Stimulated activated CD4-positive, alpha-beta T cell treated with anti-CD3 and anti-CD28 coated beads, TNF-alpha, amount 100 ng/mL, for 4 hours (primary cell): ENCODE measurements at regions not wholly inside any gene's neighbourhood (a gene's known extent, or its start where the extent isn't known, plus 50 kb on each side); places are given as distances from the start of the nearest gene placed in this dataset.

Source experiments
- DNase-seq, 3 experiments: peaks; one replicate each; pipeline ENCODE4 v3.0.0-alpha.2; 2020; ENCODE audit warnings: low read depth in 3 of 3

DNA sequence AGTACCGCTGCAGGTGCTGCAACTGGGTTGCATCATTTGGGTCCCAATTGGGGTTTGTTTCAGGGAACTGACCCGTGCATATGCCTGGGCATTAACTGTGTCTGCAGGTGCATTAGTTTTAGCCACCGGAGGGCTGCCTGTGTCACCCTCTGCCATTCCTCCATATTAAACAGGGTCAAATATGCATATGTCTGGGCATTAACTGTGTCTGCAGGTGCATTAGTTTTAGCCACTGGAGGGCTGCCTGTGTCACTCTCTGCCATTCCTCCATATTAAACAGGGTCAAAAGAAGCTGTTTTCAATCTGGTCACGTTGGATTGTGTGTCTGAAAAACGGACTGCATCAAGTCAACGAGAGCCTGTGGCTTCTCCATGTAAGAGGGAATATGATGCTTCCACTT is 1317.0 kb downstream of the TMEM121 start:
- DNase-seq: no peak

DNA sequence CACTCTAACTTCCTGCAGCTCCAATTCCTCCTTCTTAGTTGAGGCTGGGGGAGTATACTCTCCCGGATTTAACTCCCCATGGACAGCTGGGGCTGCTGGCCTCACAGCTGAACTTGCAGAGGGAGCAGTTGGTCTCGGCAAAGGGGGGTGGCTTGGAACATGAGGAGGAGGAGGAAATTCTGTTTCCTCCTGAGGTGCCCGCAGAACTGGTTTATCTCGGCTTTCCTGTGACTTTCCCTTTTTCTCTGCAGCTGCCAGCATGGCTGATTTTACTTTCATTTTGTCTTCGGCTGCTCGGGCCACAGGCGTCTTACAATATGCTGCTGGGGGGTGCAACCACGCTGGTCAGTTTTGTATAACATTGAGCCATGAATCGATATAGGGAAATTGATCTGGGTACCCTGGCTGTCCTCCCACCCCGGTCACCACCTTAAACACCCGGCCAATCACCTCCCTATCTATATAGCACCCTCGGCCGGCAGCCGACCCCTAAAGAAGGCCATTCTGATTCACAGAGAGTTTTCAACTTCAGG is 1317.6 kb downstream of the TMEM121 start:
- DNase-seq: no peak

DNA sequence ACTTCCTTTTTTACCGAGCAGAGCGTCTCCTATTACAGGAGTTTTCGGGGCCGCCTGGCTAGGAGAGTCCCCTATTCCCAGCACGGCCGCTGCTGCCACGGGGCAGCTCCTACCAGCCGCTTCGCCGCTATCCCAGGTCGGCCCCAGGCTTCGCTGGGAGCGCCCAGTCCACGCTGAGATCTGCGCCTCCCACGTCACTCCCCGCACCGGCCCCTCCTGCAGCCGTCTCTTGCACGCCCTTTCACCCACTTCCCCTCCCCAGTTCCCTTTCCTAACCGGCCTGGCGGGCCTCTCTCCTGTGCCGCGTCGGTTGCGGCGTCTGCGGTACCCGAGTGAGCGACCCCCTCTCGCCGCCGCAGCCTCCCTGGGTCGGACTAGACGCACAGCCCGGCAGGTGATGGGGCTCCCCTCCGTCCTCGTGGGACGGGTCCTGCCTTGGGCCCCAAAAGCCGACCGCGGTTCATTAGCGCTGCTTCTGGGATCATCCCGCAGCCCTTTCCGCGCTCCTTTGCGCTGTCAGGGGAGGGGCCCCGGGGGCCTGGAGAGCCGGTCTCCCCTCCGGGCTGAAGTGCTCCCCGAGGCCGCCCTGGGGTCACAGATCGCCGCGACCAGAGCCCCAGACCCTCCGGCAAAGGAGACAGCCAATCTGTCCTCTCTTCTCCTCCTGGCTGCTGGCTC is 1318.4 kb downstream of the TMEM121 start:
- DNase-seq: peak; percentile 25 to 47 (median 45)

DNA sequence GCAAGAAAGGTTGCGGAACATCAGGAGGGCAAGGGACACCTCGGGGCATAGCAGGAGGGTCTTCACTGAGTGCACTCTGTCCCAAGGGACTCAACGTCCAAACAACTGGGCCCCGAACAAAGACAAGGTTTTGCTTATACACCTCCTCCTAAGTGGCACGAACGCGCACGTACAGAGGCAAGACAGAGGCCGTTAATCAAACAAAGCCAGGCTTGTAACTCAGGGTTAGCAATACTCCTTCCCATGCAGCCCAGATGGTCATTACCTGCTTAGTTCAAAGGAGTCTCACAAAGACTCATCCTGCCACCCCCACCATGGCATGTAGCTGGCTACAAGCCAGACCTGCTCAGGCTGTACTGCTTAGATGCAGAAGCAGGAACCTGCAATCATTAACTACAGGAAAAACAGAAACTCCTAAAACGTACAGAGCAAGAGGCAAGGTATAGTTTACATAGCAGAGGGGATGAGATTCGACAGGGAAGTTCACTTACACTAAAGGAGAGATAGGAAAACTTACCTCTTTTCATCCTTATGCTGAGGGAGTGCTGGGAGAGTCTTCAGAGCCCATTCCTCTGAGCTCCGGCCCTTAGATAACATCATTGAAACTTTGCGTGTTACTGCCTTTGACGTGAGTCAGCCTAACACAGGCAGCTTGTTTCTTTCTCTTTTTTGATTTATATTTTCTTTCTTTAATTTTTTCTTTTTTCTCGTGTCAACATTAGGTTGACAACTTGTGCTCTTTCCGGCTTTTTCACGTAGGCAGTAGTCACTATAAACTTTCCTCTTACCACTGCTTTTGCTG is 1319.1 kb downstream of the TMEM121 start:
- no peak for DNase-seq

DNA sequence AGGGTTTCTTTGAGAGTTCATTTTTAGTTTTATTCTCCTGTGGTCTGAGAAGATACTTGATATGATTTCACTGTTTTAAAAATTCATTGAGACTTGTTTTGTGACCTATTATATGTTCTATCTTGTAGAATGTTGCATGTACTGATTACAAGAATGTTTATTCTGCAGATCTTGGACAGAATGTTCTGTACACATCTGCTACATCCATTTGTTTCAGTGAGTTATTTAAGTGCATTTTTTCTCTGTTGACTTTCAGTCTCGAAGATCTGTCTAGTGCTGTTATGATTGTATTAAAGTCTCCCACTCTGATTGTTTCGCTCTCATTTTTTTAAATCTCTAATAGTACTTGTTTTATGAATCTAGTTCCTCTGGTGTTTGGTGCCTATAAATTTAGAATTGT is 1319.8 kb downstream of the TMEM121 start:
- no peak for DNase-seq

DNA sequence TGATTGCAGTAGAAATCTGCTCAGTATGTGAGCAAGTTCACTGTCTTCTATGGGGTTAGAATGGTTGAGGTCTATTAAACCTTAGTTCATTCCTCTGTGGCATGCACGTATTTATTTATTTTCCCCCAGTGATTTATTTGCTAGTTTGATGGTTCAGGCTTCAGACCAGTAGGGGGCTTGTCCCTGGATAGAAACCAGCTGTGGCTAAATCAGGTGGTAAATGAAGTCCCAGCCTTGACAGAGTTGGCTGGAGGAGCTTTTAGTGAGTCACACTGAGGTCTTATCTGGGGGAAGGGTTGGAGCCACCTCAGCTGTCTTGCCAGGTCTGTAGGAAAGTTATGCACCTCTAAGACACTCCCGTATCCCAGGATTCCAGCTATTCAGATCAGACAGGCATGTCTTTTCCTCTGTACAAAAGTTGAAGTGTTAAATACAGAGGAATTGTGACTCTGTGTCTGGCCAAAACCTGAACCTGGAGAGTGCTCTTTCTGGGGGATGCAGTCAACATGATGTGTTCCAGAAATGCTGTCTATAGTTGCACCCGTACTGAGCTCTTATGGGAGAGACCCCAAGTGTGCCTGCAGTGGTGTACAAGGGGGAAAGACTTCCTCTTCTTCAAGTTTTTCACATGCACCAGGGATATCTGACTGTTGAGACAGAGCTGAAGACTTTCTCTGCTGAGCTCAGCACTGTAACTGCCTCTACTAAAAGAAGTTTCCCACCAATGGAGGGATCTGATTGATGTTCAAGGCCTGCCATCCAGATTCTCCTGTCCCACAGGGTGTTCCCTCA is 1322.1 kb downstream of the TMEM121 start:
- no peak for DNase-seq

DNA sequence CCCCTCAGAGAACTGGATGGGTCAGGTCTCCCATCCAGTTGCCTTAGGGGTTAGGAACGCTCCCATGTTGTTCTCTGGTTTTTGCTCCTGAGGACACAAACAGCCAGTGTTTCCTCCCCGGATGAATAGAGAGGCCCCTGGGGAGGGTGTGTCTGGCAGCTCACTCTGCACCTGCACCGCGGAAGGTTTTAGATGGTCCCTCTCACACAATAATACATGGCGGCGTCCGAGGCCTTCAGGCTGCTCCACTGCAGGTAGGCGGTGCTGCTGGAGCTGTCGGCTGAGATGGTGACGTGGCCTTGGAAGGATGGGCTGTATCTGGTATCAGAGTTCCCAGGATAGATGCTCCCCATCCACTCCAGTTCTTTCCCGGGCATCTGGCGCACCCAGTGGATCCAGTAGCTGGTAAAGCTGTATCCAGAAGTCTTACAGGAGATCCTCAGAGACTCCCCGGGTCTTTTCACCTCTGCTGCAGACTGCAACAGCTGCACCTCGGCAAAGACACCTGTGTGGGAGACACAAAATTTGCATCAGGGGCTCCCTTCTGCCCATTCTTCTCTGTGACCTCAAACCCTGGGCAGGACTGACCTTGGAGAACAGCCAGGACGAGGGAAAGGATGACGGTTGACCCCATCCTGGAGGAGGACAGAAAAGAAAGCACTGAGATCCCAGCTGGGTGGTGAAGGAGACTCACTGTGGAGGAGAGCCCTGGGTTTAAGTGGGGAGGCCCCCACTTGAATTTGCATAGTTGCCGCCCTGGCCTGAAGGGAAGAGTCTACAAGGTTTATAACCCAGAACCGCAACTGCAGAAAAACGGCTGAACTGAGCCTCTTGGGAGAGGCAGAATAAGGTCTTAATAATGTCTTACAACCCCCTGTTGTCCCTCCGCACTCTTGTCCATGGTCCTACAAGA is 1324.8 kb downstream of the TMEM121 start:
- no peak for DNase-seq

DNA sequence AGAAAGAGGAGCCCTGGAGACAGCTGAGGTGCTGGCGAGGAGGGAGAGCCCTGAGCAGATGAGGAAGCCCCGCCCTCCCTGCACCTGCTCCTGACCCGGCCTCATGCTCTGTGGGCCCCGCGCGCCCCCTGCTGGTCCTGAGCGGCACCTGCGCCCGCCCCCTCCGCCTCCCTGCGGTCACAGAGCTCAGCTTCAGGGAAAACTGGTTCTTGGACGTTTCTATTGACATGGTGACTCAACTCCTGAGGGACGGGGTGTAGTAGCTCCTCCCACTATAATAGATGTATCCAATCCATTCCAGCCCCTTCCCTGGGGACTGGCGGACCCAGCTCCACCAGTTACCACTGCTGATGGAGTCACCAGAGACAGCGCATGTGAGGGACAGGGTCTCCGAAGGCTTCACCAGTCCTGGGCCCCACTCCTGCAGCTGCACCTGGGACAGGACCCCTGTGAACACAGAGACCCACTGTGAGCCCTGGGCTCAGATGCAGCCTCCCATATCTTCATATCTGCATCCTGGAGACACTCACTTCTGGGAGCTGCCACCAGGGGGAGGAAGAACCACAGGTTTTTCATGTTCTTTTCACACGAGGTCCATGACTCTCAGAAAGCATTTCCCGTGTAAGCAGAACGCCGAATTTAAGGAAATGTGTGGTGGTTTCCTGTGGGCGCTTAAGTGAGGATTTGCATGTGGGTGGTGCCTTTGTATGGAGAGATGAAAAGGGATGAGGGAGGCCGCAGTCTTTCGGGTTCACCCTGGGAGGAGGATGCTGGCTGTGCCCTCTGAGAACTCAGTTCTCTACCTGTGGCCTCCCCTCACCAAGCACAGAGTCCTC is 1346.4 kb downstream of the TMEM121 start:
- peak; percentile 78 to 89 (median 80) for DNase-seq

DNA sequence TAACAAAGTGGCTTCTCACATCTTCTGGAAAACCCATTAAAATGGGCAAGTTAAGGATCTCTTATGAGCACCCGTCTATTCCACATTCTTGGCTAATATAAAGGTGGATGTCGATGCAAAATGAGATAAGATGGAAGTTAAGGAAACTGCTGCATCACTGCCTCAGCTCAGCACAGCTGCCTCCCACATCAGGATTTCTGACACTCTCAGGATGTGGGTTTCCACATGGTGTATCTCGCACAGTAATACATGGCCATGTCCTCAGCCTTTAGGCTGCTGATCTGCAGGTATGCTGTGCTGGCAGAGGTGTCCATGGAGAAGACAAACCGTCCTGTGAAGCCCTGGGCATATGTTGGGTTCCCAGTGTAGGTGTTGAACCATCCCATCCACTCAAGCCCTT is 1348.0 kb downstream of the TMEM121 start:
- DNase-seq: no peak

DNA sequence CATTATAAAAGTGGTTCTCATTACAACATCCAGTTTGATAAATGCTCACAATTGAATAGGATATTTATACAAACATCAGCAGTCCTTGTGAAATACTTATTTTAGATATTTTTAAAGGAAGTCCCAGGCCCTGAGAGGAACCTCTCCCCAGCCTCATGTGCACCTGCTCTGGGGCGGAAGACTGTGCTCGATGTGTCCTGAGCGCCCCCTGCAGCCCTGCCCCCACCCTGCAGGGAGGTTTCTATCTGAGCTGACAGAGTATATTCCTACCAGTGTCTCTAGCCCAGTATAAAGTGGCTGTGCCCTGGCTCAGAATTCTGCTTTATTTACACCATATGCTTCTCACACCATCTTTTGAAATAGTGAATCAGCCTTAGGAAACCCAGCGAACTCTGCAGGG is 1349.1 kb downstream of the TMEM121 start:
- DNase-seq: no peak

DNA sequence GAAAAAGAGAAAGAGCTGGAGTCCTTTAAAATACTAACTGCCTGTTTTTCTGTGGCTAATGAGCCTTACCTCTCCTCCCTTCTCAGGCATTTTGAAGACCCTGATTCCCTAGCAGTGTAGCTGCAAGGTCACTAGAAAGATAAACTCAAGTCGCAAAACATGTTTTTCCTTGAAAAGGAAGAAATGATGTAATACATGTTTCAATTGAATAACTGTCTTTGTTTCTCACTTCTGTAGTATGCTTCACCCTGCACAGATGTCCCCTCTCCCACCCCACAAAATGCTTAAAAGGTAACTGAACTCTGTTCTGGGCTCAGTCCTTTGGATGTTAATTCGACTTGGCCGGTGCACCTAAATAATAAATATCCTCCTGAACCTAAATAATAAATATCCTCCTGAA is 1350.3 kb downstream of the TMEM121 start:
- no peak for DNase-seq

DNA sequence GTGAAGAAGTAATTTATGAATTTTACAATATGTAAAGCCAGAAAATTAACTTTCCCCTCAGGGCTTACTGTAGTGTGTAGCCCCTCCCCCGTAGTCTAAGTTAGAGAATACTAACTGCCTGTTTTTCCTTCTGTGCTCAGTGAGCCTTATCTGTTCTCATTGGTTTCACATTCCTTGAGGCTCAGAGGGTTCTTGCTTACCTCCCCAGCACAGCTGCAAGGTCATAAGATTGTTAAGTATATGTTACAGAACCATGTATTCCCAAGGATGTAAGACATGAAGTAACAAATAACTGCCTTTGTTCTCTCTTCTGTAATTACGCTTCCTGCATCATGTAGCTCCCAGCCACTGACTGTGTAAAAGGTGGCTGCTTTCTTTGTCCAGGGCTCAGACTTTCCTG is 1351.1 kb downstream of the TMEM121 start:
- no peak for DNase-seq

DNA sequence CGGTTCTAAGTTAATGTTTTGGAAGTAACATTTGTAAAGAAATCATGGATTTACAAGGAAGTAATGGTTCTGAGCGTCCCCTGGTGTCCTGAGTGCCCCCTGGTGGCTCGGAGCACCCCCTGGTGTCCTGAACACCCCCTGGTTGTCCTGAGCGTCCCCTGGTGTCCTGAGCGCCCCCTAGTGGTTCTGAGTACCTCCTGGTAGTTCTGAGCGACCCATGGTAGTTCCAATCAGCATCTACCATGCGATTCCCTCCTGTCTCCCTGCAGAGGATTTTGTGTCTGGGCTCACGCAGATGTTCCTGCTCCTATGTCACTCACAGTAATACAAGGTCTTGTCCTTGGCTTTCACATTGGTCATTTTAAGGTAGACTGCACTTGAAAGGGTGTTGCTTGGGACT is 1352.9 kb downstream of the TMEM121 start:
- DNase-seq: no peak

DNA sequence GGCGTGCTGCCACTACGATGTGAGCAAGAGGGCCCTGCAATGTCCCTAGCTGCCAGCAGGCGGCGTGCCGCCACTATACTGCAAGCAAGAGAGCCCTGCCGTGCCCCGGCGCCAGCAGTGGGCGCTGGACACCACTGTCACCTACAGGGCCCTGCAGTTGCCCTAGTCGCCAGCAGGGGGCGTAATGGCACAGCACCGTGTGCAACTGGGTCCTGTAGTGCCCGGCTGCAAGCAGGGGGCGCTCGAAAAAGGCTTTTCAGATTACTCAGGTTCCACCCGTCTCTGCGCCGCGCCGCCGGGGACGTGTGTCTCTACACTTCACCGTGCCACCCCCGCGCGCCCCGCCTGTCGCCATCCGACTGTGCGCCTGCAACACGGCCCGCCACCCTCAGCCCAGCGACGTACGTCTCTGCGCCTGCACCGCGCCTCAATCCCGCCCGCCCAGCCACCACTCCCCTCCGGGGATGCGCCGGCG is 1356.9 kb downstream of the TMEM121 start:
- no peak for DNase-seq
